ENCODE measurements at regions not wholly inside any gene's neighbourhood (a gene's known extent, or its start where the extent isn't known, plus 50 kb on each side); places are given as distances from the start of the nearest gene placed in this dataset.
"Not testable (repeated sequence)": the region's sequence is repeated elsewhere in the genome, so short reads cannot be mapped to it uniquely, and the experiment has no call there.

DNA sequence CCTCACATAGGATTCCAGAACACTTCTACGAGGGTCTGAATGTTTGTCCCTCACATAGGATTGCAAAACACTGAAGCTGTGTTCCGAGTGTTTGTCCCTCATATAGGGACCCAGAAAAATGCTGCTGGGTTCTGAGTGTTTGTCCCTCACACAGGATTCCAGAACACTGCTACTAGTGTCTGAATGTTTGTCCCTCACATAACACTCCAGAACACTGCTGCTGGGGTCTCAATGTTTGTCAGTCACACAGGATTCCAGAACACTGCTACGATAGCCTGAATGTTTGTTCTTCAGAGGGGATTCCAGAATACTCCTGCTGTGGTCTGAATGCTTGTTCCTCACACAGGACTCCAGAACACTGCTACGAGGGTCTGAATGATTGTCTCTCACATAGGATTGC, 218.7 kb downstream of the FOXD4L6 start:
- no peaks in the 10 kb centered on the region for H3K79me2 ChIP-seq (ENCODE audit: low read length)

GRCh38 chr9:40909111-40909510, 219.4 kb downstream of the FOXD4L6 start:
- CTCF ChIA-PET; H3K4me1 ChIP-seq (ENCODE audit: insufficient read depth, low read length); DNase-seq: not testable (repeated sequence)

More for the DNA sequence above, 218.7 kb downstream of the FOXD4L6 start:
- Histone ChIP-seq H2AFZ (ENCODE audit: low read length) (no peak overlapping the region), H3K4me1 (ENCODE audit: insufficient read depth, low read length) (no peaks in the 10 kb centered on the region), H3K4me3 (ENCODE audit: low read length) (no peak overlapping the region), H3K27me3 (ENCODE audit: low read length) (peaks cover 61% of the 10 kb centered on the region), H4K20me1 (ENCODE audit: low read length) (no peaks in the 10 kb centered on the region), H3K9me3 (ENCODE audit: low read length) (no peaks in the 10 kb centered on the region), H3K36me3 (ENCODE audit: low read depth, low read length) (no peaks in the 10 kb centered on the region), H3K4me2 (ENCODE audit: low read length) (no peak overlapping the region), H3K27ac (ENCODE audit: low read length) (no peak overlapping the region), H3K9ac (ENCODE audit: low read length) (no peak overlapping the region), H3F3A (ENCODE audit: low read length, unreplicated experiment) (no peaks in the 10 kb centered on the region), H3K9me2 (replicated peaks; ENCODE audit: low read length) (no peaks in the 10 kb centered on the region)
- ATAC-seq (no peak), DNase-seq (no peak)
- ChIA-PET CTCF (no interaction called here), POLR2A (ENCODE audit: unreplicated experiment) (no interaction called here)
- no TSS peak for BruUV-seq (replicated peaks)
- TF ChIP-seq EZH2phosphoT487 (IDR thresholded peaks at IDR 0.05; ENCODE audit: borderline replicate concordance, low read length), result no peak
- TF ChIP-seq EZH2 (IDR thresholded peaks at IDR 0.05; ENCODE audit: low read length, unreplicated experiment), result no peak
- TF ChIP-seq, protein P1, sequence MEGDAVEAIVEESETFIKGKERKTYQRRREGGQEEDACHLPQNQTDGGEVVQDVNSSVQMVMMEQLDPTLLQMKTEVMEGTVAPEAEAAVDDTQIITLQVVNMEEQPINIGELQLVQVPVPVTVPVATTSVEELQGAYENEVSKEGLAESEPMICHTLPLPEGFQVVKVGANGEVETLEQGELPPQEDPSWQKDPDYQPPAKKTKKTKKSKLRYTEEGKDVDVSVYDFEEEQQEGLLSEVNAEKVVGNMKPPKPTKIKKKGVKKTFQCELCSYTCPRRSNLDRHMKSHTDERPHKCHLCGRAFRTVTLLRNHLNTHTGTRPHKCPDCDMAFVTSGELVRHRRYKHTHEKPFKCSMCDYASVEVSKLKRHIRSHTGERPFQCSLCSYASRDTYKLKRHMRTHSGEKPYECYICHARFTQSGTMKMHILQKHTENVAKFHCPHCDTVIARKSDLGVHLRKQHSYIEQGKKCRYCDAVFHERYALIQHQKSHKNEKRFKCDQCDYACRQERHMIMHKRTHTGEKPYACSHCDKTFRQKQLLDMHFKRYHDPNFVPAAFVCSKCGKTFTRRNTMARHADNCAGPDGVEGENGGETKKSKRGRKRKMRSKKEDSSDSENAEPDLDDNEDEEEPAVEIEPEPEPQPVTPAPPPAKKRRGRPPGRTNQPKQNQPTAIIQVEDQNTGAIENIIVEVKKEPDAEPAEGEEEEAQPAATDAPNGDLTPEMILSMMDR (conservative IDR thresholded peaks at IDR 0.05; ENCODE audit: low read depth, low read length), result no peak
- intact Hi-C loops (cut with micrococcal nuclease), result no loop called here

DNA sequence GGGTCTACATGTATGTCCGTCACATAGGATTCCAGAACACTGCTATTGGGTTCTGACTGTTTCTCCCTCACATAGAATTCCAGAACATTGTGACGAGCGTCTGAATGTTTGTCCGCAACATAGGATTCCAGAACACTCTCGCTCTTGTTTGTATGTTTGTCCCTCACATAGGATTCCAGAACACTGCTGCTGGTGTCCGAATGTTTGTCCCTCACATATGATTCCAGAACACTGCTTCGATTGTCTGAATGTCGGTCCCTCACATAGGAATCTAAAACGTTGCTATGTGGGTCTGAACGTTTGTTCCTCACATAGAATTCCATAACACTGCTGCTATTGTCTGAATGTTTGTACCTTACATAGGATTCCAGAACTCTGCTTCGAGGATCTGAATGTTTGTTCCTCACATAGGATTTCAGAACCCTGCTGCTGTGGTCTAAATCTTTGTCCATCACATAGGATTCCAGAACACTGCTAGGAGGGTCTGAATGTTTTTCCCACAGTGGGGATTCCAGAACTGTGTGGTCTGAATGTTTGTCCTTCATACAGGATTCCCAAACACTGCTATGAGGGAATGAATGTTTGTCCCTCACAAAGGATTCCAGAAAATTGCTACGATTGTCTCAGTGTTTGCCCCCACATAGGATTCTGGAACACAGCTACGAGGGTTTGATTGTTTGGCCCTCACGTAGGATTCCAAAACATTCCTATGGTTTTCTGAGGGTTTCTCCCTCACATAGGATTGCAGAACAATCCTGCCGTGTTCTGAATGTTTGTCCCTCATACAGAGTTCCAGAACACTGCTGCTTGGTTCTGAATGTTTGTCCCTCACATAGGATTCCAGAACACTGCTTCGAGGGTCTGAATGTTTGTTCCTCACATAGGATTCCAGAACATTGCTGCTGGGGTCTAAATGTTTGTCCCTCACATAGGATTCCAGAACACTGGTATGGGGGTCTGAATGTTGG, 220.5 kb downstream of the FOXD4L6 start:
- TF ChIP-seq EZH2phosphoT487 (IDR thresholded peaks at IDR 0.05; ENCODE audit: borderline replicate concordance, low read length) (no peak), EZH2 (IDR thresholded peaks at IDR 0.05; ENCODE audit: low read length, unreplicated experiment) (no peak)
- TF ChIP-seq, protein P1 (conservative IDR thresholded peaks at IDR 0.05; ENCODE audit: low read depth, low read length), result no peak
- no peaks in the 10 kb centered on the region for H4K20me1 ChIP-seq (ENCODE audit: low read length)
- no peaks in the 10 kb centered on the region for H3F3A ChIP-seq (ENCODE audit: low read length, unreplicated experiment)
- no peaks in the 10 kb centered on the region for H3K36me3 ChIP-seq (ENCODE audit: low read depth, low read length)
- DNase-seq, result peak; percentile 9
- intact Hi-C loops (cut with micrococcal nuclease), result no loop called here
- no peak overlapping the region for H3K27ac ChIP-seq (ENCODE audit: low read length)
- no peaks in the 10 kb centered on the region for H3K9me3 ChIP-seq (ENCODE audit: low read length)
- H3K79me2 ChIP-seq (ENCODE audit: low read length), result no peaks in the 10 kb centered on the region
- no peak overlapping the region for H2AFZ ChIP-seq (ENCODE audit: low read length)
- ChIA-PET CTCF (no interaction called here), POLR2A (ENCODE audit: unreplicated experiment) (no interaction called here)
- no peak overlapping the region for H3K4me3 ChIP-seq (ENCODE audit: low read length)
- no peaks in the 10 kb centered on the region for H3K4me1 ChIP-seq (ENCODE audit: insufficient read depth, low read length)
- ATAC-seq, result no peak
- peaks cover 47% of the 10 kb centered on the region for H3K27me3 ChIP-seq (ENCODE audit: low read length)
- BruUV-seq (replicated peaks), result no TSS peak
- no peak overlapping the region for H3K9ac ChIP-seq (ENCODE audit: low read length)
- no peak overlapping the region for H3K4me2 ChIP-seq (ENCODE audit: low read length)
- no peaks in the 10 kb centered on the region for H3K9me2 ChIP-seq (replicated peaks; ENCODE audit: low read length)

More at GRCh38 chr9:40909111-40909510, 219.4 kb downstream of the FOXD4L6 start:
- H2AFZ ChIP-seq (ENCODE audit: low read length); H3K4me2 ChIP-seq (ENCODE audit: low read length); H3K4me3 ChIP-seq (ENCODE audit: low read length); H3K79me2 ChIP-seq (ENCODE audit: low read length); H4K20me1 ChIP-seq (ENCODE audit: low read length); intact Hi-C loops (cut with micrococcal nuclease); H3K9me2 ChIP-seq (replicated peaks; ENCODE audit: low read length); H3K36me3 ChIP-seq (ENCODE audit: low read depth, low read length); H3K9me3 ChIP-seq (ENCODE audit: low read length); ATAC-seq; H3K27ac ChIP-seq (ENCODE audit: low read length); H3K9ac ChIP-seq (ENCODE audit: low read length); H3F3A ChIP-seq (ENCODE audit: low read length, unreplicated experiment); BruUV-seq (replicated peaks); POLR2A ChIA-PET (ENCODE audit: unreplicated experiment): not testable (repeated sequence)
- H3K27me3 ChIP-seq (ENCODE audit: low read length), result peaks cover 54% of the 10 kb centered on the region

- H3K4me2 ChIP-seq (ENCODE audit: low read length); CTCF ChIA-PET; H4K20me1 ChIP-seq (ENCODE audit: low read length); H3F3A ChIP-seq (ENCODE audit: low read length, unreplicated experiment); BruUV-seq (replicated peaks); H2AFZ ChIP-seq (ENCODE audit: low read length); intact Hi-C loops (cut with micrococcal nuclease); H3K9me2 ChIP-seq (replicated peaks; ENCODE audit: low read length); DNase-seq; H3K9ac ChIP-seq (ENCODE audit: low read length); H3K9me3 ChIP-seq (ENCODE audit: low read length); H3K36me3 ChIP-seq (ENCODE audit: low read depth, low read length); H3K4me3 ChIP-seq (ENCODE audit: low read length); ATAC-seq; H3K4me1 ChIP-seq (ENCODE audit: insufficient read depth, low read length); POLR2A ChIA-PET (ENCODE audit: unreplicated experiment); H3K27ac ChIP-seq (ENCODE audit: low read length); H3K79me2 ChIP-seq (ENCODE audit: low read length): not testable (repeated sequence)
- peaks cover 37% of the 10 kb centered on the region for H3K27me3 ChIP-seq (ENCODE audit: low read length)
Measured at GRCh38 chr9:40906879-40907278, 221.6 kb downstream of the FOXD4L6 start.

GRCh38 chr9:40892315-40892714, 236.2 kb downstream of the FOXD4L6 start:
- H3K4me1 ChIP-seq (ENCODE audit: insufficient read depth, low read length); H3K9me2 ChIP-seq (replicated peaks; ENCODE audit: low read length); H3K27me3 ChIP-seq (ENCODE audit: low read length); H4K20me1 ChIP-seq (ENCODE audit: low read length); H2AFZ ChIP-seq (ENCODE audit: low read length); H3K9ac ChIP-seq (ENCODE audit: low read length); H3K4me2 ChIP-seq (ENCODE audit: low read length); H3K4me3 ChIP-seq (ENCODE audit: low read length); CTCF ChIA-PET; ATAC-seq; H3K9me3 ChIP-seq (ENCODE audit: low read length); H3F3A ChIP-seq (ENCODE audit: low read length, unreplicated experiment); H3K79me2 ChIP-seq (ENCODE audit: low read length); BruUV-seq (replicated peaks); POLR2A ChIA-PET (ENCODE audit: unreplicated experiment); DNase-seq; intact Hi-C loops (cut with micrococcal nuclease); H3K27ac ChIP-seq (ENCODE audit: low read length); H3K36me3 ChIP-seq (ENCODE audit: low read depth, low read length): not testable (repeated sequence)
